Nephron (organoid): ENCODE measurements at regions not wholly inside any gene's neighbourhood (a gene's known extent, or its start where the extent isn't known, plus 50 kb on each side); places are given as distances from the start of the nearest gene placed in this dataset.

ENCODE experiments used
- H3K27ac Mint-ChIP-seq, 3 experiments: 2 replicates each; pipeline ENCODE4 v1.8.0; 2020; ENCODE audit warnings: mixed read lengths in 3 of 3, mild to moderate bottlenecking in 2 of 3, moderate library complexity in 1 of 3
- H3K27me3 Mint-ChIP-seq: 2 replicates; pipeline ENCODE4 v1.8.0; 2021; ENCODE audit warnings: low read depth, mild to moderate bottlenecking, moderate library complexity, mixed read lengths
- H3K36me3 Mint-ChIP-seq: 2 replicates; pipeline ENCODE4 v1.8.0; 2020; ENCODE audit warnings: low read depth, mixed read lengths
- H3K4me1 Mint-ChIP-seq: 2 replicates; pipeline ENCODE4 v1.8.0; 2020; ENCODE audit warnings: mixed read lengths
- H3K4me3 Mint-ChIP-seq, 3 experiments: 2 replicates each; pipeline ENCODE4 v1.8.0; 2020; ENCODE audit warnings: mild to moderate bottlenecking in 3 of 3, mixed read lengths in 3 of 3, moderate library complexity in 2 of 3
- H3K9me3 Mint-ChIP-seq: 2 replicates; pipeline ENCODE4 v1.8.0; 2020; ENCODE audit warnings: mixed read lengths
- CTCF ChIP-seq, 3 experiments: fragments of 200-600 bp; sonication (generic); IDR thresholded peaks; one replicate each; pipeline ENCODE4 v1.5.0; 2021; ENCODE audit warnings: antibody characterized with exemption in 3 of 3; ENCODE audit not compliant: unreplicated experiment in 3 of 3

- no peak for TF ChIP-seq CTCF (IDR thresholded peaks at IDR 0.05; ENCODE audit: unreplicated experiment in 3 of 3)
- H3K4me1 Mint-ChIP-seq: no peaks in the 10 kb centered on the region
- no peaks in the 10 kb centered on the region for H3K27me3 Mint-ChIP-seq
- H3K36me3 Mint-ChIP-seq: no peaks in the 10 kb centered on the region
- no peak overlapping the region for H3K27ac Mint-ChIP-seq
- H3K9me3 Mint-ChIP-seq: peaks cover 21% of the 10 kb centered on the region
- H3K4me3 Mint-ChIP-seq: no peak overlapping the region
Measured at GRCh38 chr13:97786510-97786909, 167.0 kb upstream of the IPO5 start.

- TF ChIP-seq CTCF (IDR thresholded peaks at IDR 0.05; ENCODE audit: unreplicated experiment in 3 of 3): no peak
- H3K4me3 Mint-ChIP-seq: no peak overlapping the region
- peaks cover 8% of the 10 kb centered on the region for H3K4me1 Mint-ChIP-seq
- no peaks in the 10 kb centered on the region for H3K27me3 Mint-ChIP-seq
- no peak overlapping the region for H3K27ac Mint-ChIP-seq
- peaks cover 36% of the 10 kb centered on the region for H3K9me3 Mint-ChIP-seq
- H3K36me3 Mint-ChIP-seq: peaks cover 10% of the 10 kb centered on the region
Measured at GRCh38 chr13:97797553-97797952, 155.9 kb upstream of the IPO5 start.

GRCh38 chr13:97798171-97798821 is 155.2 kb upstream of the IPO5 start:
- no peaks in the 10 kb centered on the region for H3K27me3 Mint-ChIP-seq
- peaks cover 7% of the 10 kb centered on the region for H3K36me3 Mint-ChIP-seq
- no peak for TF ChIP-seq CTCF (IDR thresholded peaks at IDR 0.05; ENCODE audit: unreplicated experiment in 3 of 3)
- no peak overlapping the region for H3K4me3 Mint-ChIP-seq
- peaks cover 29% of the 10 kb centered on the region for H3K9me3 Mint-ChIP-seq
- H3K27ac Mint-ChIP-seq: no peak overlapping the region
- peaks cover 8% of the 10 kb centered on the region for H3K4me1 Mint-ChIP-seq

GRCh38 chr13:97798836-97799235 is 154.6 kb upstream of the IPO5 start:
- H3K27me3 Mint-ChIP-seq: no peaks in the 10 kb centered on the region

GRCh38 chr13:97802213-97802612 is 151.3 kb upstream of the IPO5 start:
- H3K27me3 Mint-ChIP-seq: no peaks in the 10 kb centered on the region
- peaks cover 9% of the 10 kb centered on the region for H3K9me3 Mint-ChIP-seq

More at GRCh38 chr13:97798836-97799235, 154.6 kb upstream of the IPO5 start:
- Mint-ChIP-seq H3K9me3 (peaks cover 30% of the 10 kb centered on the region), H3K4me3 (no peak overlapping the region), H3K36me3 (peaks cover 6% of the 10 kb centered on the region), H3K27ac (no peak overlapping the region), H3K4me1 (peaks cover 8% of the 10 kb centered on the region)
- TF ChIP-seq CTCF (IDR thresholded peaks at IDR 0.05; ENCODE audit: unreplicated experiment in 3 of 3): no peak

More at GRCh38 chr13:97802213-97802612, 151.3 kb upstream of the IPO5 start:
- H3K27ac Mint-ChIP-seq: no peak overlapping the region
- no peaks in the 10 kb centered on the region for H3K36me3 Mint-ChIP-seq
- no peak for TF ChIP-seq CTCF (IDR thresholded peaks at IDR 0.05; ENCODE audit: unreplicated experiment in 3 of 3)
- H3K4me3 Mint-ChIP-seq: no peak overlapping the region
- H3K4me1 Mint-ChIP-seq: peaks cover 8% of the 10 kb centered on the region
